Cardiac muscle cell (in vitro differentiated cells and primary cell): ENCODE measurements at regions not wholly inside any gene's neighbourhood (a gene's known extent, or its start where the extent isn't known, plus 50 kb on each side); places are given as distances from the start of the nearest gene placed in this dataset.
"Not testable (repeated sequence)": the region's sequence is repeated elsewhere in the genome, so short reads cannot be mapped to it uniquely, and the experiment has no call there.

Source experiments
- DNase-seq, 2 donors: peaks; one replicate each; pipeline versions ENCODE4 v3.0.0 to v3.0.0-alpha.2; 2010 to 2017; ENCODE audit warnings: low read depth in 1 of 2, low spot score in 1 of 2
- H3K27ac ChIP-seq: fragments of 200-600 bp; sonication (generic); 2 replicates; pipeline ENCODE4 v1.5.1; 2016
- H3K27me3 ChIP-seq: fragments of 200-600 bp; sonication (generic); 2 replicates; pipeline ENCODE4 v1.6.0; 2016; ENCODE audit warnings: control low read depth
- H3K36me3 ChIP-seq: fragments of 200-600 bp; sonication (generic); 2 replicates; pipeline ENCODE4 v1.5.1; 2016; ENCODE audit warnings: control low read depth
- H3K4me1 ChIP-seq: fragments of 200-600 bp; sonication (generic); 2 replicates; pipeline ENCODE4 v1.8.1; 2017; ENCODE audit warnings: low read depth, mild to moderate bottlenecking, mixed run types
- H3K4me3 ChIP-seq: fragments of 200-600 bp; sonication (generic); 2 replicates; pipeline ENCODE4 v1.5.1; 2016; ENCODE audit warnings: mild to moderate bottlenecking
- H3K9me3 ChIP-seq: fragments of 200-600 bp; sonication (generic); 2 replicates; pipeline ENCODE4 v1.5.1; 2017; ENCODE audit warnings: low read depth, mild to moderate bottlenecking, control low read depth
- CTCF ChIP-seq: IDR thresholded peaks from 2 replicates; pipeline ENCODE4 v1.5.1; 2012; ENCODE audit warnings: low read depth, mild to moderate bottlenecking, low read length

- peak; percentile 64 to 84 for DNase-seq
- Histone ChIP-seq H3K9me3 (no peaks in the 10 kb centered on the region), H3K4me1 (no peaks in the 10 kb centered on the region), H3K27ac (no peak overlapping the region), H3K4me3 (no peak overlapping the region), H3K27me3 (no peaks in the 10 kb centered on the region), H3K36me3 (no peaks in the 10 kb centered on the region)
- TF ChIP-seq CTCF: peak; percentile 68
Observed at GRCh38 chr12:47307680-47308399, 228.1 kb upstream of the AMIGO2 start.

- not testable (repeated sequence) for DNase-seq, H3K36me3 ChIP-seq, H3K27ac ChIP-seq, H3K27me3 ChIP-seq, H3K4me3 ChIP-seq, H3K4me1 ChIP-seq, H3K9me3 ChIP-seq
Observed at GRCh38 chr12:47306773-47307679, 227.3 kb upstream of the AMIGO2 start.

GRCh38 chr12:47306130-47306529 is 226.4 kb upstream of the AMIGO2 start:
- Histone ChIP-seq H3K27ac (no peak overlapping the region), H3K9me3 (no peaks in the 10 kb centered on the region), H3K36me3 (no peaks in the 10 kb centered on the region), H3K4me3 (no peak overlapping the region), H3K27me3 (no peaks in the 10 kb centered on the region), H3K4me1 (no peaks in the 10 kb centered on the region)
- TF ChIP-seq CTCF: no peak
- DNase-seq: no peak

- Histone ChIP-seq H3K4me1 (no peaks in the 10 kb centered on the region), H3K9me3 (no peaks in the 10 kb centered on the region), H3K27ac (no peak overlapping the region), H3K27me3 (no peaks in the 10 kb centered on the region), H3K4me3 (no peak overlapping the region), H3K36me3 (no peaks in the 10 kb centered on the region)
- DNase-seq: no peak
- TF ChIP-seq CTCF: no peak
Observed at GRCh38 chr12:47305464-47305863, 225.7 kb upstream of the AMIGO2 start.

- TF ChIP-seq CTCF: no peak
- Histone ChIP-seq H3K27me3 (no peaks in the 10 kb centered on the region), H3K4me3 (no peak overlapping the region), H3K9me3 (no peaks in the 10 kb centered on the region), H3K36me3 (no peaks in the 10 kb centered on the region), H3K27ac (no peak overlapping the region), H3K4me1 (no peaks in the 10 kb centered on the region)
- no peak for DNase-seq
Observed at GRCh38 chr12:47303995-47304560, 224.3 kb upstream of the AMIGO2 start.

- no peak for DNase-seq
- no peak overlapping the region for H3K27ac ChIP-seq
- TF ChIP-seq CTCF: no peak
- no peaks in the 10 kb centered on the region for H3K9me3 ChIP-seq
- H3K36me3 ChIP-seq: no peaks in the 10 kb centered on the region
- H3K4me3 ChIP-seq: no peak overlapping the region
- no peaks in the 10 kb centered on the region for H3K4me1 ChIP-seq
- no peaks in the 10 kb centered on the region for H3K27me3 ChIP-seq
Observed at GRCh38 chr12:47303207-47303606, 223.4 kb upstream of the AMIGO2 start.
